HG02588 (cell line): ENCODE measurements at regions not wholly inside any gene's neighbourhood (a gene's known extent, or its start where the extent isn't known, plus 50 kb on each side); places are given as distances from the start of the nearest gene placed in this dataset.
"Not testable (repeated sequence)": the region's sequence is repeated elsewhere in the genome, so short reads cannot be mapped to it uniquely, and the experiment has no call there.

Experiments
- ATAC-seq: cut with Tn5 transposase; IDR thresholded peaks from one replicate; pipeline ENCODE4 v1.9.1; 2021; ENCODE audit warnings: mild to moderate bottlenecking, moderate library complexity; ENCODE audit not compliant: unreplicated experiment

DNA sequence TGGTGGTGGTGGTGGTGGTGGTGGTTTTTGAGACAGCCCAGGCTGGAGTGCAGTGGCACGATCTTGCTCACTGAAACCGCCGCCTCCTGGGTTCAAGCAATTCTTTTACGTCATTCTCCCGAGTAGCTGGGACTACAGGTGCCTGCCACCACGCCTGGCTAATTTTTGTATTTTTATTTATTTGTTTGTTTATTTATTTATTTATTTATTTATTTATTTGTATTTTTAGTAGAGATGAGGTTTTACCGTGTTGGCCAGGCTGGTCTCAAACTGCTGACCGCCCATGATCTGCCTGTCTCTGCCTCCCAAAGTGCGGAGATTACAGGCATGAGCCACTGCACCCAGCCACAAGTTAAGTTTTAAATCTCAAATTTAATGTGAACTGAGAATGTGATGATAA lies 126.5 kb downstream of the PCDH18 start:
- ATAC-seq, result not testable (repeated sequence)

DNA sequence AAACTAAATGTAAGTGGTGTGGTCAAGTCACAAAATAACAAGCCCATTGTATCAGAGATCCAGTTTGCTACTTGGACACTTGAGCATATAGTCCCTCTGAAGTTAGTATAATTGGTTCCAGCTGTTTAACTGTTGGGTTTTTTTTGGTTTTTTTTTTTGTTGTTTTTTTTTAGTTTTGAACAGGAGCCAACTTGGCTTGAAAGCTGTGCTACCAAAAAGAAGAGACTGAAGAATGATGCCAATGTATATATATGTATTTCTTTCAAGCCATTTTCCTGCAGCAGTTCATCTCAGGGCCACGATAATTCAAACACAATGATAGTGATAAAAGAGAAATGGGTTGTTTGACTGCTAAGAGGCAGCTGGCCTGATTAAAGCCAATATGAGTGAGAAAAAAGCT lies 138.3 kb downstream of the PCDH18 start:
- ATAC-seq, result no peak

DNA sequence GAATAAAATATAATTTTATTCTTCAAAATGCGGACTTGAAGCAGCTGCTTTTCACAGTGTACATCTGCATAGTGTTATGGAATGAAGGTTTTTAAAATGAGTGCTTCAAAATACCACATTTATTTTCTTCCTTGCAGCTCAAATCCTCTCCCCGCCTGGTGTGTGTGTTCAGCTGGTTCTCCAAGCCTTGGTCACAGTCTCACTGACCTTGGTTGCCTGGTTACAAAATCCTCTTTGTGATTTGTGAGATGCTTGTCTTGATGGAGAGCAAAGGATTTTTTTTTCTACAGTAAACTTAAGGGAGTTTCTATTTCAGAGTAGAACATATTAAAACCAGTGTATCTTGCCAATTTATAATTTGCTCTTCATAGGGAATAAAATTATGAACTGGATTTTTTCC lies 139.2 kb downstream of the PCDH18 start:
- no peak for ATAC-seq

DNA sequence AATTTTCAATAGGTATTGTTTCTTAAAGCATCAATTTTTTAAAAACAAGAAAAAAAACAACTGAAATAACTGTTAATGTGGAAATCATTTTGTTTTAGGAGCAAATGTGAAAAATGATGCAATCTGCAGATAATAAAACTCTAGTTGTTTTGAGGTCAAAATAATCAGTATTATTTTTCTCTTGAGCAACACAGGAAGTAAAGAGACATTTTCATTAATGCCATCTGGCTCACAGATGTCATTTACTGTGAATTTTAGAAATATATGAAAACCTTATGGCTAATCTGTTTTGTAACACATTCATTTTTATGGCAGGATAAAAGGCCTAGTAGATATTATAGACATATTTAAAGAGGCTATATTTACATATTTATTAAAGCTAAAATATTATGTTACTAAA lies 141.6 kb downstream of the PCDH18 start:
- ATAC-seq, result no peak

DNA sequence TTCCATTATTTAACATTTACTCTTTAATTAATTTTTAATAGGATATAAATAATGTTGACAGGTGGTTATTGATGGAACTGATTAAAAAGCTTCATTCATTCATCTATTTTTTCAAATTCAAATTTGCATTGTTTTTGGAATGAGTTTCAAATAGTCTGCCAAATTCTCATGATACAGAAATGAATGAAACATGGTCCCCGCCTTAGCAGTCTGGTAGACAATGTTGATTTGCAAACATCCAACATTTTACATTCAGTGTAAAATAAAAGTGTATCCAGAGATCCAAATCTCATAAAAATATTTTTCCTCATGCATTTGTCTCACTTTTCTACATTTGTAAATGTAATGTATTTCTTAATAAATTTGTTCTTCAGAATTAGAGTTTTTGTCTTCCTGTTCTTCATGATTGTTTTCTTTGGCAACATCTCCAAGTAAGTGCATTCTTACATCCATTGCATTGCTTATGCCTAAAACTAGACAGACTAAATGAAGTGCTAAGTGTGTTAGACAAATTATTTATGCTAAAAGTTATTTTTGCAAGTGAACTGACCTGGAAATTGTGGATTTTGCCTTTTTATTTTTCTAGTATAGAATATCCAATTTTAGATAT lies 142.3 kb downstream of the PCDH18 start:
- no peak for ATAC-seq

DNA sequence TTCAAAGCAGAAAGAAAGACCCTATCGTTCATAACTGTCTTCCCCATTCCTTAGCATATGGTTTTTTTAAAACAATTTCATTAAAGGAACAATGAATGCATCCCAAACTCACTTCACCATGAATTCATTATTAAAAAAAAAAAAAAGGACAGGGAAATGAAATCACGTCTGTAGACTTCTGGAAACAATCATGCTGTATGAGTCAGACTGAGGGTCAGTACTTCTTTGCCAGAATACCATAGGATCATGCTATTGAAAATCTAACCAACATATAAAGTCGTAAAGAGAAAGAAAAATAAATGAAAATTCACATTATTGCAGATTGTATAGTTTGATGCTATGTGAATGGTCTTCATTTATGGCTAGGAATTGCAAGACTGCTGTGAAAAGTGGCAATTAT lies 144.4 kb downstream of the PCDH18 start:
- no peak for ATAC-seq

DNA sequence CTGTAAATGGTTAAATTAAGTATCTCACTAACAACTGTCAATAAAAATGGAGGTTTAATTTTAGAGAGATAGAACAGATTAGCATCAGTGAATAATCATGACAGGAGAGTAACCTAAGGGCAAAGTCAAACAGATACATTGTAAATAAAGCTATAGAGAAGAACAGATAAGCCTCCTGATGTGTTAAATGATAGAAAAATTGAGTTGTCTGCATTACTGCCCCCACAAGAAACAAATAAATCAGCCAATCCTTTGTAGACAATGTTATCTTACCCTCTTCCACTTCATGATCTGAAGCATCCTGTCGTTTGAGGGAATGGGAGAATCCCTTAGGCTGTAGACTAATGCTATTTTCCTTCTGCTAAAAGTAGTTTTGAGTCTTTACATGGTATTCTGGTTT lies 147.8 kb downstream of the PCDH18 start:
- ATAC-seq, result no peak

DNA sequence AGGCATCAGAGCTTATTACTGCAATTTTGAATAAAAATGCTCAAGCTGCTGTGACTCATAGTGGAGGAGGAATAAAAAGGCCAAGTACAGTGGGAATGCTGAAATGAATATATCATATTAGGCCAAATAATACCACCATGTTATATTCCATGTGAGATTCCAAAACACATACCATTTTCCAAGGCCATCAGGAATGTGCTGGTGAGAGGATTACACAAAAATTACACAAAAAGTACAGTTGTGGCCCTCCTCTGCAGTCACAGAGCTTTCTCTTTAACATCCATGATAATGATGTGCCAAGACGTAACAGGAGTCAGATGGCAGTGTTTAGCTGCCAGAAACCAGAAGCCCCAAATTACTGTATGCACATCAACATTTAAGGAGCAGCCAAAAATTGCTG lies 153.5 kb downstream of the PCDH18 start:
- no peak for ATAC-seq

DNA sequence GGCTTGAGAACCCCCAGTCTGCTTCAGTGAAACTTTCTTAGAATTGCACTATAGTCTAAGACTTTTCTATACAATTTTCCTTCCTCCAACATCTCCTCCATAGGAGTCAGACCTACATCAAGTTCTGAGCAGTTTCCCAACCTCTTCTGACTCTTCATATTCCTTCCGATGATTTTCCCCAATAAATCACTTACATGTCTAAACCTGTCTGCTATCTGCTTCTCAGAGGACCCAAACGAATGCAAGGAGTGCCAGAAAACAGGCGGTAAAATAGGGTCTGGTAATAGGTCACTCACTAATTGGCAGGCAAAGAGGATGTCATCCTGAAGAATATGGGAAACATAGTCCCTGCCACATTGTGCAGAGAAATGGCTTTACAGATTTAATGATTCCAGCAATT lies 153.9 kb downstream of the PCDH18 start:
- ATAC-seq, result no peak

DNA sequence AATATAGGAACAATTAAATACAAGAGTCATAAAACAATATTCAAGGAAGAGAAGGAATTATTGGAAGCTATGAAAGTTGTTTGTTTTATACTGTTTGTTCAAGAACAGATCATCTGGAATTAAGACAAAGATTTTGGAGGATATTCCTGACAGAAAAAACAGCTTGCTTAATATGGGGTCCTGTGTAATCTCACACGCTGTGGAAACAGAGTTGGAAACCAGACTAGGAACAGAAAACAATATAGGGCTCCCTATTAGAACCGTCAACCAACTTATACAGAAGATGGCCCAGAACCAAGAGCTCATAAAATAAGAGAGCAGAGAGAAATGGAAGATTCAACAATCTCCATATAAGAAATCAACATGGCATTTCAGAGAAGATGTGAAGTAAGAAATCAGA lies 156.0 kb downstream of the PCDH18 start:
- ATAC-seq, result no peak

DNA sequence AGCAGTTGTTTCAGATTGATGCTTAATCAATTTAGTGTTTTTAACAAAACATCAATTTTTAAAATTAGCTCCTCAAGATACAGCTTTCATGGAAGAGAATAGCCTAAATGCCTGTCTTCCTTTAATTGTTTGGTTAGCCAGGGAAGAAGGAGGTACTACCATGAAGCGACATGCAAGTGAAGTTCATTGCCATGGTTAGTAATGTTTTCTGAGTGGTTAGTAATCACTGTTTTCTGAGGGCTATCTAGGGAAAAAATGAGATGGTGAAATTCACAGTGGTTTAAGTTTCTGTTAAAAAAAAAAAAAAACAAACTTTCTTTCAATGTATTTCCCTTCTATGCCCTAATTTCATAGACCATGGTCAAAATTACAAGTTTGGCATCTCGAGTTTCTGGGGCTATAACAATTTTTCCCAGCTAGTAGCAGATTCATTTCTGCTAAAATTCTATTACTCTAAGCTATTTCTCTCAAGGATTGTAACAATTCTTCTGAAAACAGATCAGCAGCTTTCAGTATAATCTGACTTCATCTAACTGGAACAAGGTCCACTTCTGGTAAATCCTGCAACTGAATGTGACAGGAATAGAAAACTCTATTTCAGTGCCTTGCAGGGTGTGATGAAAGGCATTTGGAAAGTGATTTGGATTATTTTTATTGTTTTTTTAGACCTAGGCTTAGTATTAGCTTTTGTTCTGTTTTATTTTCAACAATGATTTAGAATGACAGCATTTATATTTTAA lies 157.0 kb downstream of the PCDH18 start:
- ATAC-seq, result no peak

DNA sequence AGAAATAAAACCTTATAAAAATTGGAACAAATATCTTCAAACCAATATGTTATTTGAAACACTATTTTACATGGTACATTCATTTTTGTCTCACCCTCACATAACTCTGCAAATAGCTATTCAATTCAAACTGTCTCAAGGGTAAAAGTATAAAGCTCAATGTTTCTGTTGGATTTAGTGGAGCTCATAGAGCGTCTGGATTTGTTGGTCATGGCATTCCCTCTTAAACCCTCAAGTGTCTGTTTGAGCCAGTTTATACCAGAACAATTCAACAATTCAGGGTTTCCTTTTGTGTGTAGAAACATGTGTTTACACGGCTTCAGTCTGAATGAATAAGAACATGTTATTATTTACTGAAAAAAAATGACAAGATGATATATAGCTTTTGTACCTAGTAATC lies 161.6 kb downstream of the PCDH18 start:
- no peak for ATAC-seq

DNA sequence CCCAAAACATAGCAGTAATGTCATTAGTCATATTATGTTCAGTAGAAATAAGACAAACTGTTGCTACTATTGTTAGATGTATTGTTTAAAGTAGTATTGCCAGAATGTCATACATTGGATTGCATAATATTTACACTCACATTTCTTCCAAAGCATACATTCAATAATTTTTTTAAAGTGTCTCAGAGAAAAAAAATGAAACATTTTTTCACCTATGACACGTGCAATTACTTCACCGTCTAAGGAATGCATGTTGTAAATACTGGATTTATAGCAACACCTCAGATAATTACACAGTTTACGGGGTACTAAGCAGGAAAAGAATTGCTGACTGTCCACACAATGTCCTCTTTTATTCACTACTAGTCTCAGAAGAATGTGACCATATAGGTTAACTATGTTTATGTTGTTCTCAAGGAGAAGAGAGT lies 162.1 kb downstream of the PCDH18 start:
- no peak for ATAC-seq

DNA sequence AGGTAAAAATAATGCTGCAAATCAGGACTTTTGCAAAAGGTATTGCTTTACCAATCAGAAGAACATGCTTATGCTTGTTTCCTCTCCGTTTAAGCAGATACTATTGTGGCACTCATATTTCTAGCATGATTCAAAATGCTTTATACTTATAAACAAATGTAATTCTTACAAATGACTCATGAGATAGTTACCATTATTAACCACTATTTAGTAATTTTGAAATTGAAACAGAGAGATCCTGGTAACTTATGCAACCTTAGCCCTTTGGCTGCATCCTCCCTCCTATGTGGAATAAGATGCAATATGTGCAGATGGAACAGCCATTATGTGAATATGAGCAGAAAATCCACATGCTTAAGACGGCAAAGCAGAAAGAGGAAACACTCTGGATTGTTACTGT lies 164.7 kb downstream of the PCDH18 start:
- ATAC-seq, result no peak

DNA sequence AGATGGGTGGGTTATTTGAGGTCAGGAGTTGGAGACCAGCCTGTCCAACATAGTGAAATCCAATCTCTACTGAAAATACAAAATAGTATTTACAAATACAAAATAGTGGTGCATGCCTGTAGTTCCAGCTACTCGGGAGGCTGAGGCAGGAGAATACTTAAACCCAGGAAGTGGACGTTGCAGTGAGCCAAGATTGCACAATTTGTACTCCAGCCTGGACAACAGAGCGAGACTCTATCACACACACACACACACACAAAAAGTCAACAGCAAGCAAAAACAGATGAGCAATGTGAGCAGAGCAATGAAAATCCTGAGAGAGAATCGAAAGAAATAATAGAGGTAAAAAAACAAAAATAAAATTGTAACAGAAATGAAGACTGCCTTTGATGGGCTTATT lies 168.8 kb downstream of the PCDH18 start:
- no peak for ATAC-seq

DNA sequence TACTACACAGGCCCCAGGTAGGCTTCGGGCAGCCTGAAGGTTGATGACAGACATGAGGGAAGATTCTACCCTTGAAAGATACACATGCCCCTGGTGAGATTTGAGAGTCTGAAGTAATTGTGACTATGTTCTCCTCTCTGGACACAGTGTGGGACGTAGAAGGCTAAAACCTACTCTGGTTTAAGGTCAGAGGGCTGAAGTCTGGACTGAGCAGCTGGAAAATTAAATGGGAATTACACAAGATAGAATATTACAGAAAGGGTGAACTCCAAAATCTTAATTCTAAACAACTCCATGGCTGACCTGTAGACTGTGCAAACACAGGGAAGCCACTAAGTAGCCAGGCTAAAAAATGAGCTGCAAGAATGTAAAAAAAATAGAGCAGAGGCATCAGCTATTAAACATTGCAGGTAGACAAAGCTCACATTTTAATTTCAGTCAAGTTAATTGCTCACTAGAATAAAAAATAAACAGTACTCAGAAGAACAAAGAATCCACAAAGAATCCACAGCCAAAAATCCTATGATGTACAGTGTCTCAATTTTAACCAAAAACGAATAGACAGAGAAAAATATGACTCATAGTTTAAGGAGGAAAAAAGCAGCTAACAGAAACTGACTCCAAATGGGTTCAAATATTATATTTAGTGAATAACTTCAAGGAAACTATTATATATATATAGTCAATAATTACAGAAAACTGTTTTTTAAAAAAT lies 170.4 kb downstream of the PCDH18 start:
- no peak for ATAC-seq

DNA sequence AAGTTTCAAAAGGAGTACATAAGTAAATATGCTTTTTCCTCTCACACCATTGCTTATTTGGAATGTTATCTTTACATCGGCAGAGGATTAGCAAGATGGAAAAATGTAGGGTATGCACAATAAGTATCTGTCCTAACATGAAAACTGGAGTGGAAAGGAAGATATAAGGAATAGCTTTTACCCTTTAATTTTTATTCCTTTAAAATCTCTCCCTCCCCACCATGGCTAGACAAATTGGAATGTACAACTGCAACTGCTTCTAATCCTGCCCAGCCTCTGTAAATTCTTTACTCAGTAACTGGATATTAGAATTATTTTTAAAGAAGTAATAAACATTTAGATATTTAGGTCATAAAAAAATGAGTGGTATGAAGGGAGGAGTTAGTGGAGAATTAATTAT lies 171.5 kb downstream of the PCDH18 start:
- ATAC-seq, result no peak

DNA sequence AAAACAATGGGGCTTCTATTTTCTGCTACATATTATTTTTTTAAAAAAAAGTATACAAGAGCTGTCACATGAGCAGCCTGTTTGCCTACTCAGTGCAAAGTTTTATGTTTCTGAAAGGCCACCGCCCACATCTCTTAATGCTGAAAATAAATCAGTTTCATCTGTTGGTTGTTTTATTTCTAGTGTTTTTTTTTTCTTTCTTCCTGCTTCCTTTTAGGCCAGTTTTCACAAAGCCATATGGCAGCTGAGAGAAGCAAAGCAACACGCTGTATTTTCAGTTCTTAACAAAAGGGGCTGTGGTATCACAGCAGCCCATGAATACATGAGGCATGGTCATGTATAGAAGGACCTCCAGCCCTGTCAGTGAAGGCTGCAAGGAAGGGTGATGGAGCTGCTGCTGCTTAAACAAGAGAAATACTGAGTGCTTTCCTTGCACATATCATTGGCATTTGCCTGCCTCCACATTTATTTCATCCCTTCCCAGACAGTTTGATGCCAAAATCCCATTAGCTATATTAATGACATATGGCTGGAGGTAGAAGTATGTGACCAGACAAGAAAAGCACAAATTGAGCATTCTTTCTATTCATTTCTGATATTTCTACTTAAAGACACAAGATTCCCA lies 172.5 kb downstream of the PCDH18 start:
- no peak for ATAC-seq

DNA sequence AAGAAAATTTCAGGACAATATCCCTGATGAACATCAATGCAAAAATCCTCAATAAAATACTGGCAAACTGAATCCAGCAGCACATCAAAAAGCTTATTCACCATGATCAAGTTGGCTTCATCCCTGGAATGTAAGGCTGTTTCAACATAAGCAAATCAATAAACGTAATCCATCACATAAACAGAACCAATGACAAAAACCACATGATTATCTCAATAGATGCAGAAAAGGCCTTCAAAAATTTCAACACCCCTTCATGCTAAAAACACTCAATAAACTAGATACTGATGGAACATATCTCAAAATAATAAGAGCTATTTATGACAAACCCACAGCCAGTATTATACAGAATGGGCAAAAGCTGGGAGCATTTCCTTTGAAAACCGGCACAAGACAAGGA lies 177.7 kb downstream of the PCDH18 start:
- not testable (repeated sequence) for ATAC-seq

DNA sequence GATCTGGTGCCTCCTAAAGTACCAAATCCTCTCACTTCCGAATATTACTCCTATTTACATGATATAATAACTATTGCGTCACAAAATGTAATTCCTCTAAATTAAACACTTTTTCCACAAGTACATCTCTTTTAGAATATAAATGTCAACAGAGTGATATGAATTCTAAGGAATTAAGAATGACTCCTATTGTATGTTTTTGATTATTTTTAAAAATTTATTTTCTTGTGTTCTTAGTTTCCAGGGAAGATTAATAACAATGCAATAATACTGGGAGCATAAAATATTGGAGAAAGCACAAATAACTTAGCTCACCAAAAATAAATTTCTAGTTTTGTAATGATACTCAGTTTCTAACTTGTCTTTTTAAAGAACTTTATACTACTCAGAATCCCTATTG lies 184.9 kb downstream of the PCDH18 start:
- no peak for ATAC-seq

DNA sequence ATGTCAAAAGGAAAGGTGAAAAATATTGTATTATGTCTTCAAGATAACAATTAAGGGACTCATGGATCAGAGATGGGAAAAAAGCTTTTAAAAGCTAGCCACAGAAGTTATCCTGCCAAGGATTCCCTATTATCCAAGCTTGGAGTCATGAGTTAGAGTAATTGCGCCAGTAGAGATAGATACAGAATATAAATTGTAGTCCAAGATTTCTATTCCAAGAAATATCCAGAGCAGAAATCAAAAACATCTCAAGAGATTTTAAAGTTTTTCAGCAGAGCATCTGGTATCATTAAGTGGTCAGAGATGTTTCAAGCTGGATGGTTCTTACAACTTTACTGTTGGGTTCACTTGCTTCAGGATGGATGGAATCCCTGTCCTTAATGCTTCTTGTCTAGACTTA lies 186.7 kb downstream of the PCDH18 start:
- no peak for ATAC-seq

DNA sequence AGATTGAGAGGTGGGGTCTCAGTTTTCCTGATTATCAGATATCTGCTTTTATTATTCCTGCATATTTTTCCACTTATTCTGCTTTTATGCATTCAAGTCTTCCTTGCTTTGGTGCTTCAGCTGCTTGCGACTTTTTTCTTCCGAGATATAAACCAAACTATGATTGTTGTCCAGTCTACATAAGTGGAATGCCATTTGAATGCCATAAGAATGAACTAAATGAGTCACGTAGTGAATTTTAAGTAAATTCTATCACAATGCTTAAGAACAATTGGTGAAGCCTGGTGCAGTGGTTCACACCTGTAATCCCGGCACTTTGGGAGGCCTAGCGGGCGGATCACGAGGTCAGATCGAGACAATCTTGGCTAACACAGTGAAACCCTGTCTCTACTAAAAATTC lies 189.1 kb downstream of the PCDH18 start:
- ATAC-seq, result no peak
